Stimulated activated CD8-positive, alpha-beta memory T cell treated with anti-CD3 and anti-CD28 coated beads, Interleukin-4, amount 100 ng/mL, for 4 hours (primary cell): ENCODE measurements at regions not wholly inside any gene's neighbourhood (a gene's known extent, or its start where the extent isn't known, plus 50 kb on each side); places are given as distances from the start of the nearest gene placed in this dataset.

Source experiments
- DNase-seq, 2 donors: peaks; one replicate each; pipeline ENCODE4 v3.0.0-alpha.2; 2020; ENCODE audit warnings: low read depth in 2 of 2, low spot score in 1 of 2

DNA sequence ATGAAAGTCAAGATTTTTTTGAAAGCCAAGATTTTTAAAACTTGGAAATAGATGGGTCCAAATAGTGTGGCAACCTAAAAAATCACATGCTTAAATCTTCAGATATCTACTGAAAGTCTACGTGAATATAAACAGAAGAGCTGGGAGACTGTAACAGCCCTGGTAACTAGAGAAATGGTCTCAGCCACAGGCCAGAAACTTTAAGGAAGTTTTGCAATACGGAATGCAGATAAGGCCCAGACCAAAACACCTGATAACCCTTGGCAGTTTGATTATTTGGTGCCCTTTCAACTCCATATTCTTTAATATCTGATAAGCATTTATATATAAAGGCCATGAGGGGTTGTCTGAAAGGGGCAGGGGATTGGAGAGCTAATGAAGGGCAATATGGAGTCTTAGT lies 537.3 kb upstream of the TGFBR2 start:
- no peak for DNase-seq

DNA sequence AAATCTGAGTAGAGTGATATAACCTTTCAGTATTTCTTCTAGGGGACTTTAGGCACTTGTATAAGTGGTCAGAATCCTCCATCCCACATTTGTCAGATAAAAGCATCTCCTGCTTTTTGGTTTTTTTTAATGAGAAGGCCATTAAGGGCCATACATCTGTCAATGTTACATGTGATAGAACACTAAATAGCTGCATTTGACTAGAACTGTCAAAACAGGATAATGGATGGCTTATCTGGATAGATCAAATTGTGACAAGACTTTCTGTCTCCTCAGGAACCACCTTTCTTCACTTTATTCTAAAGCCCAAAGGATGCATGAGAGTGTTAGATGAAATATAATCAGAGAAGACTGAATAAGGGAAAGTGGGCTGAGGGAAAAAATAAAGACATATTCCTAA lies 533.4 kb upstream of the TGFBR2 start:
- no peak for DNase-seq

DNA sequence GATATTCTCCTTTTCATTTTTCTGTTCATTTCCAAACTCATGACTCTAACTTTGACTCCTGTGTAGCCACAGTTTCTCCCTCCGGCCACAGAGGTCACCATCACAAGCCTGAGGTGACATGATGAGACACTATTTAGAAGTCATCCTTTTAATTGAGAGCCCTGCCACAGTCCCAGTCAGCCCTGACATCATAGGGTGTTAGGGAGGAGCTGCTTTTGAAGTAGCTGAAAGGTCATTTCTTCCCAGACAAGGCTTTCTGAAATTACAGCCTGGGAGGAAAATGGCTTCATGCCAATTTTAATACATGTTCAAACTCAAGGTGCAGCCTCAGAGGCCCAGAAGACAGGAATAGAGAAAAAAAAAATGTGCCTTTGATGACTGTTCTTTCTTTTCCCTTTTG lies 532.8 kb upstream of the TGFBR2 start:
- no peak for DNase-seq

DNA sequence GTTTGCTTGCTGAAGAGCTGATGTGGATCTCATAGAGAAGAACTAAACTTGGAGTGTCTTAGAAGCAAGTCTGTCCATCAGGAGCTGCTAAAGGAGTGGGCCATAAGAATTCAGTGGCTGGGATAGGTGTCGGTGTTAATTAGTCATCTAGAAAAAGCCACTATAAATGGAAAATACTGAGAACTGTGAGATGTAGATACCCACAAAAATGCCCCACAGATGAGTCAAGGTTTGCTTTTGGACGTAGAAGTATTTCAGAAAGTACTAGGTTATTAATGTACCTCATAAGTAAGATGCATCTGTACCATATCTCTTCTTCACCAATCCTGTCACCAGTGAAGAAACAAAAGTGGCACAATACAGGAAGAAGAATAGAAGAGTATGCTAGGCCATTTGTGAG lies 530.9 kb upstream of the TGFBR2 start:
- no peak for DNase-seq

DNA sequence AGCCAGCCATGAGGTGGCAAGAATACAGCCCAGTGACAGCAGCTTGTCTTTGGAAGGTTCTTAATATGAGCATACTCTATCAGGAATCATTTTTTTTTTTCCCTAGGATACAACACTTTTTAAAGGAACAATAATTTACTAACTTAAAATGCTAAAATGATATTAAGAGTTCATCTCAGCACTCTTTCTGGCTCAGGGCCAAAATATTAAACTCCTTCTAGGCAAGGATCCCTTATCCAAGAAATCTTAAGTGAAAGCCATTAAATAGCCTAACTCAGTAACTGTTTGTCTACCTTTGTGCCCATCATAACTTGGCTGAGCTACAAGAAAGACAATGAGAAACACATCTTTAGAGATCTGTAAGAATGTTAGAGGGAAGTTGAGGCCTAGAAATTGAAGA lies 529.5 kb upstream of the TGFBR2 start:
- DNase-seq, result no peak

DNA sequence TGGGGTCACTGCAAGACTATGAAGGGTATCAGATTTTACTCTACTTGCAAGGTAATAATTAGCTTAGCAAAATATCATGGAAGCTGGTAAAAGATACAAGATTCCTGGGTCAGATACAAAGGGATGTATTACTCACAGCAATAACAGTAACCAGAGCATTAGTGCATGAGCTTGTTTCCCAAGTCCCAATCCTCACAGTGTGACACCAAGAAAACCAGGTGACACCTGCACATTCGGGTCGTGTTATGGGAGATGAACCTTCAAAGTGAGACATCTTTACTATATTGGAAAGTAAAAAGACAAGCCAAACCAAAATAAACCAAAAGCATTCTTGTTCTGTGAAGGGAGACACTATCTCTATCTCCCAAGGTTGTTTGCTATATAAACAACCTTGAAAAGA lies 528.7 kb upstream of the TGFBR2 start:
- no peak for DNase-seq

DNA sequence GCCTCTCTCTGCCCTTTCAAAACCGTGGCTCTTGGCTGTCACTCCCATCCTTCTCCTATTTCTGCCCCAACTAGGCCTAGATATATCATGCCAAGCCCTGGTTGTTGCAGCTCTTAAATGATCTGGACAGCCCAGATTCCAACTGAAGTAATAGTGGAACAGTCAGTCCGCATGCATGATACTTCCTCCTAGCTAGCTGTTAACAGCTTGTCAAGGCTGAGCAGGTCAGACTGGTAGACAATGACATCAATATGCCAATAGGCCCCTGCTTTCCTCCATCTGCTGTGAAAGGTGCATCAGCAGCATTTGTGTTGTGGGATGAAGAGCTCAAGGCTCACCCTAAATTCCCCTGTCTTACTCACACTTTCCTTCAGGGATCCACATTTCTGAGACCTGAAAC lies 527.7 kb upstream of the TGFBR2 start:
- no peak for DNase-seq

DNA sequence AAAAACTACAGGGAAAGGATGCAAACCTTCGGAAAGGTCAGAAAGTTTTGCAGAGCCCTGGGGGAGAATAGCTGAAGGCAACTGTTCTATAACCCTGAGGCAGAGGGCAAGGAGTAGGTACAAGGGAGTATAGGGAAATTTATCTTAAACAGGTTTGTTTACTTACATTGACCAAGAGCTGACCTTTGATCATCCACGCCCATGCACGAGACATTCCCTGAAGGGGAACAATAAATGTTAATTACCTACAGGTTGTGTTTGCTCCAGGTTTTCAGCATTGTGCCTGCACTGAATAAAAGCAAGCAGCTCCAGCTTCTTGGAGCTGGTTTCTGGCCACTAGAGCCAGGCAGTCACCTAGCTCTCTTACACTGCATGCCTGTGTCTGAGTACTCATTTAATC lies 524.5 kb upstream of the TGFBR2 start:
- DNase-seq, result no peak

DNA sequence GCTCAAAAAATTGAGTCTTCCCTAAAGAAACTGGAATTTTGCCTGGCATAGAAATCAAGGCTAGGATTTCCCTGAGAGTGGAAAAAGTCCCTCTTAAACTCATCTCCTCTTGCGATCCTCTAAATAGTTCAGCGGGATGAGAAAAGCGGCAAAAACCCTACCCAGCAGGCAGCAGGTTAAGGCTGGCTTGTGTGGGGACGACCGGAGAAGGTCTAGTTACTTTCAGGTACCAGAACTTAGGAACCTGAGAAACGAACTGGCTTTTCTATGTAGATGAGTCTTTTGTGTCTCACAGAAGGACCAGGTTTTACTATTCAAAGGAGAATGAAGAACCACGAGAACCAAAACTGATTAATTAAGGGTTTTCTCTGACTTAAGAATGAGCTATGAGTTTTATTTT lies 523.7 kb upstream of the TGFBR2 start:
- no peak for DNase-seq

DNA sequence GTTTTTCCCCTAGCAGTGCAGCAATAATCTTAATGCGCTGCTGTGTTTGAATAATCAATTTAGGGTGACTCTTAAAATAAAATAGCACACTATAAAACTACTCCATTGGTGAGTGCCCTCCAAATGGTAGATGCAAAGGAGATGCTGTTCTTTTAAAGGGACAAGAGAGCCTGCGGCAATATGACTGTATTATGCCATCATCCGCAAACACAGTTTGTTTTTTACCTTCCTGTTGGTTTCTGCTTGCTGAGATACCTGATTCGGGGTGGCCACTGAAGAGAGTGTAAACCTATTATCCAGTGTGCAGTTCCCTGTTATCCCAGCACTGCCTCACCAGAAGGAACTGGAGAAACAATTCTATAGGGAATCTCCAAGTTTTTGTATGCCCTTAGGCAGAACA lies 523.1 kb upstream of the TGFBR2 start:
- no peak for DNase-seq

DNA sequence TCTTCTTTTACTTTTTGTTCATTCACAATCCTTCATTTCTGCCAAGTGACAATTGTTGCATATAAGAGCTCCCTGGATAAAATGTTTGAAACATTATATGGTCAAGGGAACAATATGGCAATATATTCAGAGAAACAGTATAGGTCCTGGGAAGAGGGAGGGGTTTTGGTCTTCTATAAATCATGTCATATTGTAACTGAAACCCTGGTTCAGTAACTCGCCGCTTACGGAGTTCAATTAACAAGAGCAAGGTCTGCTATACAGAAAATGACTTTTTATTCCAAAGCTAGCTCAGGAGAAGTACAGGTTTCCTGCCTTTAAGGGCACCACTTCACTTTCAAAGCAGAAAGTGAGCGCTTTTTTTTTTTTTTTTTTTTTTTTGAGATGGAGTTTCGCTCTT lies 522.1 kb upstream of the TGFBR2 start:
- DNase-seq, result no peak

DNA sequence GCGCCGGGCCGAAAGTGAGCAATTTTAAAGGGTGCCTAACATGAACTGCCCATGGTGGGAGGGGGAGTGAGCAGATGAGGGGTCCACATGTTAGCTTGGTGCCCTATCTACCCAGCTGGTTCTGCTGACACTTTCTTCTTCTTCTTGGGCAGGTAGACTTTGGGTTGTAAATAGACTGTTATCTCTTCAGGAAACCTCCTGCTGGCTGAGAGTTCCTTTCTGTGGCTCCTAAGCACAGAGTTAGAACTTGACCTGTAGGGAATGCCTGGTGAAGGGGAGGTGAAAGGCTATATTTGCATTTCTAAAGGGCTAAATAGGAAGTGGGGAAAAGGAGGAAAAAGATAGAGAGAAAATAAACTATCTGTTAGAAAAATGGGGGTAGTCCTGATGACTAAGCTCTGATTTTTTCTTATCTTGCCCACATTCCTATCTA lies 521.4 kb upstream of the TGFBR2 start:
- no peak for DNase-seq

DNA sequence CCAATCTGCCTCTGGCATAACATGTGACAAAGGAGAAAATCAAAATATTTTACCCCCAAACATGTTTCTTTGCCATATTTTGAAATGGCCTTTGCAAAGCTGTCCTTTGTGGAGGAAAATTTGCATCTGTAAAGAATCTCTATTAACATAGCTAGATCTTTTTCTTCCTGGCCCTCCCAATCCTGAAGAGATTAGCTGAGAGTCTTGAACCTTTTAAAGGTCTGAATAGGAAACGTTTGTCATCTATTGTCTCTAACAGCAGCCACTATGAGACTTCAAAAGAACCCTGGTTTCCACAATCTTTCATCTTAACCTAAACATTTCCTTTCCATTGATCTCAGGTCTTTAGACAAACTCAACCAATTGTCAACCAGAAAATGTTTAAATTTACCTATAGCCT lies 520.9 kb upstream of the TGFBR2 start:
- no peak for DNase-seq

DNA sequence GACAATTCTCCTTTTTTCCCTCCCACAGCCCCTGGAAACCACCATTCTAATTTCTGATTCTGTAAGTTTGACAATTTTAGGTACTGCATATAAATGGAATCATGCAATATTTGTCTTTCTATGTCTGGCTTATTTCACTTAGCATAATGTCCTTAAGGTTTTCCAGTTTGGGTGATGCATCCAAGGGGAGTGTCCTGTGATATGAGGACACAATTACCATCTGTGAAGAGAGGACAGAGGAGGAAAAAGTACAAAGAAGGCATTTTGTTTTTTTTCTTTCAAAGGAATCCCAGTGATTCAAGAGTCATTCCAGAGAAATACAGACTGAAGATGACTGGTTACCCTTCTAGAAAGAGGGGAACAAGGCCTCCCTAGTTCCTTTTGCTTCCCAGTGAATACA lies 514.7 kb upstream of the TGFBR2 start:
- no peak for DNase-seq

DNA sequence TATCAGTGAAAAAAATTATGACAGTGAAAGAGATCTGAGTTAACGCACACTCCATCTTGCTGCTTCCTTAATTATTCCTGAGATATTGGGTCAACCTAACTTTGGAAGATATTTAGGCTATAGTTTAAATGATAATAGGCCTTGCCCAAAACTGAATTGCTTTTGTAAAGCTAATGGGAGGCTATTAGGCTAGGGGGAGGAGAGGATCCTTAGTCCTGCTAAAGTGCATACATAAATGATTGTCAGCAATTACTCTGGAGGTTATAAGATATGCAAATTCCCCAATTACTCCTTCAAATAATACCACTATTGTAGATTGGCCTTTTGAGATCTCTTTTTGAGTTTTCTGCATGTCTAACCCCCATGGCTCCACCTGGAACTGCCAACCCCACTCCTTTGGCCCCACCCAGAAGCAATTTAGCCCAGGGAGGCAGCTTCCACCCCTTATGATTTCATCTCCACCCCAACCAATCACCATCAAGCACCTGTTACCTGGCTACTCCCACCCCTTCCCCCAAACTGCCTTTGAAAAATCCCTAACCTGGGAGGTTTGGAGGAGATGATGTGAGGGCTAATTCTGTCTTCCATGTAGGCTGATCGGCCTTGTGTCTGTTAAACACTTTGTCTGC lies 509.3 kb upstream of the TGFBR2 start:
- no peak for DNase-seq

DNA sequence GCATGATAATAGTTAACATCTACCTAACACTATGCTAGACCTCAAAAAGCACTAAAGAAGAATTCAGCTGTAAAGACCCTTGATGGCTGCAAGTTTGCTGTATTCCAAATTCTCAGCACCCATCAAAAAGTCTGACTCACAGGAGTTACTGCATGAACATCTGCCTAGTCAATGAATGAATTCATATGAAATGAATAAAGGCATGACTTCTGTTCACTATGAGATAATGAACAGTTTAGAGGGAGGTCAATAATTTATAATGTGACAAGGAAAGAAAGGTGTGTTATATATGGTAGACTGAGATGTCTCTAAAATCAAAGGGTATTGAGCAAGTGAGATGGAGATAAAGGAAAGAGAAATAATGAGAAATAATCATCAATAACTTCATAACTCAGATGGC lies 508.2 kb upstream of the TGFBR2 start:
- no peak for DNase-seq

DNA sequence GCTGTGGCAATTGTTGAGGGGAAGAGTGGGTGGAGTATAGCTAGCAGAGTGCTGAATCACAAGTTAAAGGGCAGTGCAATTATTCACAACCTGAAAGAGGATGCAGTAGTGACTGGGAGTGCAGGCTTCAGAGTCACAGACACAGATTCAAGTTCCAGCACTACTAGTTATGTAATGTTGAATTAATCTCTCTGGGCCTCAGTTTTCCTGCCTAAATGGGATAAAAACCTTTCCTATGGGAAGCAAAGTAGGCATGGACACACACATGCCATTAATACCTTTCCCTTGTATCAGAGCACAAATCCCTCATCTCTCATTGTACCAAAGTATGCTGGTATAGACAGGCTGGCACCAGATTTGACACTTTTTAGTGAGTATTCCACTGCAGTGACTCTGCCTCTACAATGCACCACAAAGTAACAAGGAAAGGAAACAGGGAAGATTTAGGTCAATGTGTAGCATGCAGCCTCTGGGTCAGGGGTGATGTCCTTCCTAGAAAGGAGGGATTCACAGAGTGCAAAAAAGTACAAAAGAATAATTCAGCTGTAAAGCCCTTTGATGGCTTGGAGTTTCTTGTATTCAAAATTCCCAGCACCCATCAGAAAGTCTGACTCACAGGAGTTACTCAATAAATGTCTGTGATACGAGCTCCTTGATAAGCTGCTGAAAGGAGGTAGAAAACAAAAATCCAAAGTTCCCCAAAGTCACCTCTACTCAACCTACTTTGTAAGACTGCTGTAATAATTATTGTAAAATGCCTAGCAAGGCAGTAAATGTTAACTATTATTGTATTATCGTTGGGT lies 507.5 kb upstream of the TGFBR2 start:
- no peak for DNase-seq

DNA sequence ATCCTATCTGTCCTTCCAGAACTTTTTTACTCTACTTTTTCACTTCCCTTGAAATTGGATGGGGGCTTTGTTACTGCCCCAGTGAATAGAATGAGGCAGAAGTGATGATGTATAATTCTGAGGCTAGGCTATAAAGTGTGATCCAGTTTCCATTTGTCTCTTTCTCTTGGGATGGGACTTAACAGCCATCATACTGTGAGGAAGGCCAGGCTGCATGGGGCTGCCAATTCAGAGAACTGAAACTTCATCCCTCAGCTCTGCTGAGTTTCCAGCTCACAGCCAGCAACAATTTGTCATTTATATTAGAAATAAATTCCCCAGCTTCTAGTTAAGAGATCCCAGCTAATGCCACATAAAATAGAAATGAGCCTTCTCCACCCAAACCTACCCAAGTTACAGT lies 504.0 kb upstream of the TGFBR2 start:
- DNase-seq, result no peak

DNA sequence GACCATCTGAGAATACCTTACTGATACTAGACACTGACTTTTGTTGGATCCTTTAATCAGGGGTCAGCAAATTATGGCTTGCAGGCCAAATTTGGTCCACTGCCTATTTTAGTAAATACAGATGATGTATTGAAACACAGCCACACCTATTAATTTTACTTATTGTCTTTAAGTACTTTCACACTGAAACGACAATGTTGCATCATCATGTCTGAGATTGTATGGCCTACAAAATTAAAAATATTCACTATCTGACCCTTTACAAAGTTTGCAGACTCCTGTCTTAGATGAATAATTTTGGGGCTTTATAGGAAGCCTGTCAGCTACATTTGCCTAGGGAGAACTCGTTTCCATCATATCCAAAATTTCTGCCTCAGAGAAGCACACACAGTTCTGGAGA lies 503.2 kb upstream of the TGFBR2 start:
- no peak for DNase-seq

DNA sequence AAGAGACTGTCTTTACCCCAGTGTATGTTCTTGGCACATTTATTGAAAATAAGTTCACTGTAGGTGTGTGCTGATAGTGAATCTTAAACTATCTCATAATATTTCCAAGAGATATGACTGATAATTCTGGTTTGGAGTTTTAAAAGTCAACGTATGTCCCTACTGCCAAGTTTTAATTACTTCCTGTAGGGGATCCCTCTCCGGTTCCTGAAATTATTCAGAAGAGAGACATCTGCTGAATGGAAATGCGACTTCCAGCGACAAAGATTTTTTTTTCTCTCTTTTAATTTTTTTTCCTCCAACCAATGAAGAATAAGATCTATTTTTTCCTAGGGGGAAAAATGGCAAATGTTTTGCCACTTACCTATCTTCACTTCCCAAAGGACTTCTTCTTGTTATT lies 498.9 kb upstream of the TGFBR2 start:
- no peak for DNase-seq

DNA sequence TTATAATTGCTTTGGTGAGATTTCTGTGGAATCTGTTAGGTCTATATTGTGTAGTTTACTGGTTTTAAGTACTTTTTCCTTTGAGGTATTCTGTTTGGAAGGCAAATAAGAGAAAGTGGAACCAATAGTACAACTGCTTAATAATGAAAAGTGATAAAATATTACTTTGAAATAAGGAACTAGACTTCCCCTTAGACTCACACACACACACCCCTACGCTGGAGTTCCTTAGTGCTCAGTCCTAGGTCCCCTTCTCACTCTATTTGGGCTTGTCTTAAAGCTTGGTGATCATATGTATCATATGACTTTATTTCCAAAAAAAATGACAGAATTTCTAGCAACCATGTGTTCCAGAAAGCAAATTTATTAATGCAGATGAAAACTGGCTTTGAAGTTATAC lies 494.0 kb upstream of the TGFBR2 start:
- no peak for DNase-seq

DNA sequence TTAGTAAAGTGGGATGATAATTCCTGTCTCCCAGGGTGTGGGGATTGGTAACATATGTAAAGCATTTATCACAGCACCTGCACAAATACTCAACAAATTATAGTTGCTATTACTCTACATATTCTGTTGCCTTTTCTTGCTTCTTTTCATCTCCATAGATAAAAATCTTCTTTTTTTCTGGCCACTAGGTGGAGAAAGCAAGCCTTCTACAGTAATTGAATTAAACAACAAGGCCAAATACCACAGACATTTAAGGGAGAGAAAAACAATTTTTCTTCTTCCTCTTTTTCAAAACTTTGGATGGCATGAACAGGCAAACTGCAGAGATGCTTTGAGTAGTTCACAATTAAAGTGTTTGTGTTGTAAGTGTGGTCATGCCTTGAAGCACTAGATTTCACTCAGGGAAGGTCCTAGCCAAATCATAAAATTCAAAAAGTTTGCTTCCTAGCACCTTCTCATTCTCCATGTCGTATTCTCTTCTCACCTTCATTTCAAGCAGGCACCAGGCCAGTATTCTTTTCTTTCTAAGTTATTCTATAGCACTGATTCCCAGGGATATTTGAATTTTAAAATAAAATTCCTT lies 493.4 kb upstream of the TGFBR2 start:
- DNase-seq, result no peak

DNA sequence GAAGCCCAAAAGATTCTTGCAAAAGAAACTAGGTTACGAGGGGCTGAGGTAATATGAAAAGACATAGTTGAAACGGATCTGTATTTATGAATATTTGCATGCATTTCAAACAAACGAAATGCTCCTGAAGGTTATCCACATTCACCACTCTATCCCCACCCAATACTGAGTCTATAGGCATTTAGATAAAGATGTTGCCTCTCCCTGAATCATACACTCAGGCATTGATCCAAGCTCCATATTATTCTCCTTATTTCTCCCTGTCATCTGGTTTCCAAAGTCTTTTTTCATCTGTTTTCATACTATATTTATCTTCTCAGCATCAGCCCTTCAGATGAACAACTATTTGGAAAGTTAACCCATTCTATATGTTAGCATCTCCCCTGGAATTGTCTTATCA lies 492.5 kb upstream of the TGFBR2 start:
- DNase-seq, result no peak
